GM23248 (cell line): ENCODE measurements at regions not wholly inside any gene's neighbourhood (a gene's known extent, or its start where the extent isn't known, plus 50 kb on each side); places are given as distances from the start of the nearest gene placed in this dataset.

Source experiments
- DNase-seq: peaks from one replicate; pipeline ENCODE4 v3.0.0-alpha.2; 2015
- H2AFZ ChIP-seq: fragments of 200-600 bp; sonication (generic); 2 replicates; pipeline ENCODE4 v1.6.1; 2016; ENCODE audit warnings: antibody characterized with exemption
- H3F3A ChIP-seq: fragments of 200-600 bp; sonication (generic); 2 replicates; pipeline ENCODE4 v1.6.1; 2016; ENCODE audit warnings: mild to moderate bottlenecking, antibody characterized with exemption, mixed run types; ENCODE audit not compliant: insufficient read depth
- H3K27ac ChIP-seq: fragments of 200-600 bp; sonication (generic); 2 replicates; pipeline ENCODE4 v1.5.1; 2016; ENCODE audit warnings: mild to moderate bottlenecking
- H3K27me3 ChIP-seq: fragments of 200-600 bp; sonication (generic); replicated peaks from 2 replicates; pipeline ENCODE4 v1.6.1; 2016; ENCODE audit warnings: mild to moderate bottlenecking; ENCODE audit not compliant: insufficient read depth
- H3K36me3 ChIP-seq: fragments of 200-600 bp; sonication (generic); 2 replicates; pipeline ENCODE4 v1.6.1; 2016; ENCODE audit warnings: low read depth, mild to moderate bottlenecking
- H3K4me1 ChIP-seq: fragments of 200-600 bp; sonication (generic); 2 replicates; pipeline ENCODE4 v1.6.1; 2016; ENCODE audit warnings: mild to moderate bottlenecking; ENCODE audit not compliant: insufficient read depth
- H3K4me2 ChIP-seq: fragments of 200-600 bp; sonication (generic); one replicate; pipeline ENCODE4 v1.6.1; 2016; ENCODE audit warnings: mild to moderate bottlenecking; ENCODE audit not compliant: unreplicated experiment
- H3K4me3 ChIP-seq: fragments of 200-600 bp; sonication (generic); 2 replicates; pipeline ENCODE4 v1.5.1; 2016; ENCODE audit warnings: mild to moderate bottlenecking
- H3K79me2 ChIP-seq: fragments of 200-600 bp; sonication (generic); 2 replicates; pipeline ENCODE4 v1.6.1; 2016; ENCODE audit warnings: mild to moderate bottlenecking; ENCODE audit not compliant: insufficient read depth
- H3K9ac ChIP-seq: fragments of 200-600 bp; sonication (generic); 2 replicates; pipeline ENCODE4 v1.6.1; 2016; ENCODE audit warnings: mild to moderate bottlenecking
- H3K9me2 ChIP-seq: fragments of 200-600 bp; sonication (generic); 2 replicates; pipeline ENCODE4 v1.6.1; 2016; ENCODE audit warnings: mixed run types, mild to moderate bottlenecking, moderate library complexity; ENCODE audit not compliant: insufficient read depth
- H3K9me3 ChIP-seq: fragments of 200-600 bp; sonication (generic); one replicate; pipeline ENCODE4 v1.6.1; 2017; ENCODE audit warnings: low read depth
- H4K20me1 ChIP-seq: fragments of 200-600 bp; sonication (generic); 2 replicates; pipeline ENCODE4 v1.6.0; 2016; ENCODE audit not compliant: insufficient read depth
- EZH2 ChIP-seq: fragments of 200-600 bp; sonication (generic); IDR thresholded peaks from 2 replicates; pipeline ENCODE4 v1.6.1; 2018; ENCODE audit warnings: antibody characterized with exemption, mild to moderate bottlenecking; ENCODE audit not compliant: insufficient read depth, poor library complexity, severe bottlenecking
- EZH2phosphoT487 ChIP-seq: fragments of 200-600 bp; sonication (generic); IDR thresholded peaks from 2 replicates; pipeline ENCODE4 v1.6.1; 2018; ENCODE audit warnings: antibody characterized with exemption, moderate library complexity, mild to moderate bottlenecking, low read depth; ENCODE audit not compliant: insufficient read depth
- WGBS, 2 experiments: methylation state at CpG; one replicate each; pipeline ENCODE4 v1.1.6; 2015 to 2017; ENCODE audit warnings: low lambda C conversion rate in 2 of 2, low coverage in 1 of 2; ENCODE audit errors: missing lambda C conversion rate in 2 of 2; 5-methylcytosine and 5-hydroxymethylcytosine counted together
- in situ Hi-C: fragments of 300-500 bp; cut with MboI; formaldehyde crosslinking; loops from 2 replicates; pipeline ENCODE4 v1.15.0; 2020

DNA sequence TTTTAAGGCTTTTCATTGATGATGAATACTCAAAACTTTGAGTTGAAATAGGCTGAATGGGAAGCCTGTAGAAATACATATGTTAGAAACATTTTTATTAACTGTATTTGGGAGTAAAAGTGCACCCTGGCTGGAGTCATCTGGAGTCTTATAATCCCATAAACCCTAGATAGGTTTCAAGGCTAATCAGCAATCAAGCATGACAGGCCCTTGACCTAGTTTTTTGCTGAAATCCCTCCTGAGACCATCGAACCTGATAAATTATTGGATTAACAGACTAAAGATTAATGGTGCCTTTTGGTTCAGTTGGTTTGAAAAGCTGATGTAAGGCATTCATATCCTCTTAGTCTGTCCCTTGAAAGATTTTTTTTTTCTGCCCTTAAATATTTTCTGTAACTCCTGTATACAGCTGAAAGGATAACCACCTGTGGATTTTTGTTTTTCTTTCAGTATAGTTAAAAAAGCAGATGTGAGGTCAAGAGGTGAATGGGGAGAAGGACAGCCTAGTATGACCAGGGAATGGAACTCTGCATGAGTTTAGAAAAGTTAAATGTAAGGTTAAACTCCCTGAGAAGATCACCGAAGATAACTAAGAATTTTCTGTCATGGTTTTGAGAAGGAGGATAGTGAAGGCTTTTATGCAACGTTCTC, 69.4 kb upstream of the STXBP5L start:
- no peaks in the 10 kb centered on the region for H3K36me3 ChIP-seq
- no peaks in the 10 kb centered on the region for H3K27me3 ChIP-seq
- H3K4me3 ChIP-seq = no peak overlapping the region
- H3F3A ChIP-seq = no peaks in the 10 kb centered on the region
- no peak overlapping the region for H3K9ac ChIP-seq
- H2AFZ ChIP-seq = no peak overlapping the region
- TF ChIP-seq EZH2phosphoT487 (no peak), EZH2 (no peak)
- H4K20me1 ChIP-seq = no peaks in the 10 kb centered on the region
- no peak overlapping the region for H3K4me2 ChIP-seq
- DNase-seq = no peak
- in situ Hi-C loops = no loop called here
- no peak overlapping the region for H3K27ac ChIP-seq
- H3K9me2 ChIP-seq = no peaks in the 10 kb centered on the region
- no peaks in the 10 kb centered on the region for H3K79me2 ChIP-seq
- WGBS, 2 experiments = 39 to 43% methylated on average over 3 of the region's 3 CpGs
- H3K4me1 ChIP-seq = no peaks in the 10 kb centered on the region
- H3K9me3 ChIP-seq = no peaks in the 10 kb centered on the region

DNA sequence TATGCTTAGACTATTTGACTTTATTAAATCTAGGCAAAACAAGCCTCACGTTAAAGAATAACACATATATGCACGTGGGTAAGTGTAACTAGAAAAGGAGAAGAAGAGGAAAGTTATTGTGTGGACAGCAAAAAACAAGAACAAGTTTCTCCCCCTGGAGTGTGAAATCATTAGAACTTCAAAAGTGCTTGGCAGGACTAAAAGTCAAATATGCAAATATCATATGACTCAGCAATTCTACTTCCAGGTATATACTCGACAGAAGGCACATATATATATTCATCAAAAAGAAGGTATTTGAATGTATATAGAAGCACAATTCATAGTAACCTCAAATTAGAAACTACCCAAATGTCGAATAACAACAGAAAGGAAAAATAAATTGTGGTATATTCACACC, 68.9 kb upstream of the STXBP5L start:
- no peak overlapping the region for H3K9ac ChIP-seq
- 17 to 21% methylated on average over 4 of the region's 4 CpGs for WGBS, 2 experiments
- in situ Hi-C loops = no loop called here
- H3F3A ChIP-seq = no peaks in the 10 kb centered on the region
- no peak overlapping the region for H2AFZ ChIP-seq
- H3K4me3 ChIP-seq = no peak overlapping the region
- no peak for DNase-seq
- H3K9me3 ChIP-seq = no peaks in the 10 kb centered on the region
- H3K27ac ChIP-seq = no peak overlapping the region
- H3K4me2 ChIP-seq = no peak overlapping the region
- no peaks in the 10 kb centered on the region for H3K9me2 ChIP-seq
- H3K36me3 ChIP-seq = no peaks in the 10 kb centered on the region
- no peak for TF ChIP-seq EZH2
- no peak for TF ChIP-seq EZH2phosphoT487
- H3K79me2 ChIP-seq = no peaks in the 10 kb centered on the region
- H4K20me1 ChIP-seq = no peaks in the 10 kb centered on the region
- no peaks in the 10 kb centered on the region for H3K27me3 ChIP-seq
- no peaks in the 10 kb centered on the region for H3K4me1 ChIP-seq

DNA sequence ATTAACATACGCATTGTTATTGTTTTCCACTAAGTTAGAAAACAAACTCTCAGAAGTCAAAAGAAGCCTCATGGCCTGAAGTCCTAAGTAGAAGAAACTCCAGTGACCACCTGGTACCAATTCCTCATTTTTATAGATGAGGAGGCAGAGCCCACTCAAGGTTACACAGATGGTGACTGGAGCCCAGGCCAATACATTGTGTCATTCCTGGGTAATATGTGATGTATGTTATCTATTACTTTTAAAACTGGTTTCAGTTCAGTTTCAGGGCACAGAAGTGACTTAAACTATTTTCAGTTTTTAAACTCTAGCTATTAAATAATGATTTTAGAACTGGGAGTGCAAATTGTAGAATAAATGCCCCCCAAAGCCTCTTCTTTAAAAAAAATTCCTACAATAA, 66.7 kb upstream of the STXBP5L start:
- no peaks in the 10 kb centered on the region for H3K79me2 ChIP-seq
- no peak overlapping the region for H3K9ac ChIP-seq
- no peaks in the 10 kb centered on the region for H4K20me1 ChIP-seq
- no peak overlapping the region for H3K4me2 ChIP-seq
- in situ Hi-C loops = no loop called here
- no peak overlapping the region for H3K27ac ChIP-seq
- WGBS, 2 experiments = 67 to 71% methylated on average over 1 of the region's 1 CpG
- no peak for DNase-seq
- no peaks in the 10 kb centered on the region for H3K9me2 ChIP-seq
- H2AFZ ChIP-seq = no peak overlapping the region
- H3K4me3 ChIP-seq = no peak overlapping the region
- H3F3A ChIP-seq = no peaks in the 10 kb centered on the region
- H3K4me1 ChIP-seq = no peaks in the 10 kb centered on the region
- TF ChIP-seq EZH2 = no peak
- no peak for TF ChIP-seq EZH2phosphoT487
- H3K27me3 ChIP-seq = no peaks in the 10 kb centered on the region; the same call in 1 of the 2 replicates
- no peaks in the 10 kb centered on the region for H3K36me3 ChIP-seq
- no peaks in the 10 kb centered on the region for H3K9me3 ChIP-seq

DNA sequence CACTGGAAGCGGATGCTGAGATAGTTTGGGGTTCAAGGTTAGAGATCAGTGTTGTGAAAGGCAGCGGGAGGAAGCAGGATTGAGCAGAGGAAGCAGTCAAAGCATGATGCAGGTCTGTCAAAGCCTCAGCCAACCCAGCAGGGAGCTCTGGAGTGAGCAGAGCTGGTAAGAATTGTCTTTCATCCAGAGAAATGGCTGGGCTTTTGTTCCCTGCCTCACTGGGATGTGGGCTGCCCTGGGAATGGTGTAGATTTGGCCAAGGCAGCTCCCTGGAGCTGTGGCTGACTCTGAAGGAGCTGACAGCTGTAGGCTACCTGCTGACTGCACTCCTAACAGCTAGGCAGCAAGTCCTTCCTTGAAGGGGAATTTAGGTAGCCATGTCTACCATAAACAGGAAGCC, 61.9 kb upstream of the STXBP5L start:
- no peaks in the 10 kb centered on the region for H3K36me3 ChIP-seq
- H3K4me3 ChIP-seq = no peak overlapping the region
- H3K27ac ChIP-seq = no peak overlapping the region
- H3K9me3 ChIP-seq = no peaks in the 10 kb centered on the region
- DNase-seq = no peak
- H3F3A ChIP-seq = peaks cover 10% of the 10 kb centered on the region
- H2AFZ ChIP-seq = no peak overlapping the region
- H3K4me1 ChIP-seq = peaks cover 22% of the 10 kb centered on the region
- H3K9ac ChIP-seq = no peak overlapping the region
- H3K27me3 ChIP-seq = no peaks in the 10 kb centered on the region; the same call in 1 of the 2 replicates
- TF ChIP-seq EZH2phosphoT487 = no peak
- no peak for TF ChIP-seq EZH2
- no peaks in the 10 kb centered on the region for H3K9me2 ChIP-seq
- 22 to 24% methylated on average over 2 of the region's 2 CpGs for WGBS, 2 experiments
- H3K4me2 ChIP-seq = no peak overlapping the region
- no peaks in the 10 kb centered on the region for H4K20me1 ChIP-seq
- in situ Hi-C loops = no loop called here
- H3K79me2 ChIP-seq = no peaks in the 10 kb centered on the region

DNA sequence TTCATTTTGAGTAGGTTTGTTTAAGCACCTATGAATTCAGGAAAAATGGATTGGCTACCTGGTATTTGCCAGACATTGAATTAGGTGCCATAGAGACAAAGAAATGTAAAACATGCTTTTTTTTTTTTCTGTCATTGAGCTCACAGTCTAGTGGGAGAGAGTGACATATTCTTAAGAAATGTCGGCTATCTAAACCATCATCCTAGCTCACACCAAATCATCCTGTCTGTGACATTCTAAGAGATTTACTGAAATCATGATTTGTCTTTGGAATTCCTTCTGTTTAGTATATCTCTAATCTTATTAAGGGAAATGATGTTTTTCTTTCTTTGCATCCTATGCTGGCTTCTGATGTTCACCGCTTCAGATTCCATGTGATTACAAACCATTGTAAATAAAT, 59.5 kb upstream of the STXBP5L start:
- Histone ChIP-seq H3K9ac (no peak overlapping the region), H3K27ac (no peak overlapping the region), H3F3A (peaks cover 10% of the 10 kb centered on the region), H3K4me2 (no peak overlapping the region), H3K36me3 (no peaks in the 10 kb centered on the region), H4K20me1 (no peaks in the 10 kb centered on the region), H3K27me3 (no peaks in the 10 kb centered on the region; the same call in 1 of the 2 replicates), H3K9me3 (no peaks in the 10 kb centered on the region), H3K4me1 (peaks cover 25% of the 10 kb centered on the region), H2AFZ (no peak overlapping the region), H3K79me2 (no peaks in the 10 kb centered on the region), H3K9me2 (no peaks in the 10 kb centered on the region), H3K4me3 (no peak overlapping the region)
- TF ChIP-seq EZH2 = no peak
- TF ChIP-seq EZH2phosphoT487 = no peak
- in situ Hi-C loops = no loop called here
- 84 to 92% methylated on average over 2 of the region's 2 CpGs for WGBS, 2 experiments
- DNase-seq = no peak
